GM19397 (cell line): ENCODE measurements at regions not wholly inside any gene's neighbourhood (a gene's known extent, or its start where the extent isn't known, plus 50 kb on each side); places are given as distances from the start of the nearest gene placed in this dataset.
"Not testable (repeated sequence)": the region's sequence is repeated elsewhere in the genome, so short reads cannot be mapped to it uniquely, and the experiment has no call there.

Source experiments
- ATAC-seq: cut with Tn5 transposase; IDR thresholded peaks from one replicate; pipeline ENCODE4 v1.9.1; 2021; ENCODE audit warnings: mild to moderate bottlenecking, moderate library complexity; ENCODE audit not compliant: unreplicated experiment

GRCh38 chr2:216942465-216942864, 82.6 kb upstream of the TNP1 start:
- ATAC-seq: no peak

- ATAC-seq: no peak
These were observed 82.2 kb upstream of the TNP1 start for GRCh38 chr2:216942016-216942415.

GRCh38 chr2:216936954-216937357, 77.1 kb upstream of the TNP1 start:
- ATAC-seq: no peak

GRCh38 chr2:216934623-216935022, 74.8 kb upstream of the TNP1 start:
- ATAC-seq: no peak

- ATAC-seq: no peak
These were observed 74.3 kb upstream of the TNP1 start for GRCh38 chr2:216934151-216934550.

GRCh38 chr2:216932863-216933548, 73.1 kb upstream of the TNP1 start:
- no peak for ATAC-seq

GRCh38 chr2:216932113-216932862, 72.4 kb upstream of the TNP1 start:
- ATAC-seq: no peak

GRCh38 chr2:216930716-216931115, 70.9 kb upstream of the TNP1 start:
- no peak for ATAC-seq

GRCh38 chr2:216929338-216929737, 69.5 kb upstream of the TNP1 start:
- not testable (repeated sequence) for ATAC-seq

GRCh38 chr2:216927163-216927562, 67.3 kb upstream of the TNP1 start:
- no peak for ATAC-seq

GRCh38 chr2:216925636-216926366, 65.9 kb upstream of the TNP1 start:
- ATAC-seq: no peak

GRCh38 chr2:216925006-216925405, 65.1 kb upstream of the TNP1 start:
- ATAC-seq: no peak

- no peak for ATAC-seq
These were observed 63.8 kb upstream of the TNP1 start for GRCh38 chr2:216923706-216924105.

- peak; percentile 66 for ATAC-seq
These were observed 62.4 kb upstream of the TNP1 start for GRCh38 chr2:216922175-216922780.

- ATAC-seq: no peak
These were observed 61.1 kb upstream of the TNP1 start for GRCh38 chr2:216920937-216921456.

GRCh38 chr2:216920143-216920876, 60.4 kb upstream of the TNP1 start:
- ATAC-seq: no peak

- no peak for ATAC-seq
These were observed 58.3 kb upstream of the TNP1 start for GRCh38 chr2:216918088-216918680.

- ATAC-seq: no peak
These were observed 57.2 kb upstream of the TNP1 start for GRCh38 chr2:216916956-216917650.

GRCh38 chr2:216915557-216916150, 55.8 kb upstream of the TNP1 start:
- no peak for ATAC-seq
